ENCODE measurements at regions not wholly inside any gene's neighbourhood (a gene's known extent, or its start where the extent isn't known, plus 50 kb on each side); places are given as distances from the start of the nearest gene placed in this dataset.

- no peak for TF ChIP-seq FOXP2 (optimal IDR thresholded peaks at IDR 0.05; ENCODE audit: control extremely low read depth, extremely low read length, insufficient read depth)
- no peak for TF ChIP-seq EZH2 (IDR thresholded peaks at IDR 0.05)
These were observed 172.2 kb upstream of the NEBL start for GRCh38 chr10:21069278-21069677.

All from SK-N-MC (cell line).